ENCODE measurements at regions not wholly inside any gene's neighbourhood (a gene's known extent, or its start where the extent isn't known, plus 50 kb on each side); places are given as distances from the start of the nearest gene placed in this dataset.

DNA sequence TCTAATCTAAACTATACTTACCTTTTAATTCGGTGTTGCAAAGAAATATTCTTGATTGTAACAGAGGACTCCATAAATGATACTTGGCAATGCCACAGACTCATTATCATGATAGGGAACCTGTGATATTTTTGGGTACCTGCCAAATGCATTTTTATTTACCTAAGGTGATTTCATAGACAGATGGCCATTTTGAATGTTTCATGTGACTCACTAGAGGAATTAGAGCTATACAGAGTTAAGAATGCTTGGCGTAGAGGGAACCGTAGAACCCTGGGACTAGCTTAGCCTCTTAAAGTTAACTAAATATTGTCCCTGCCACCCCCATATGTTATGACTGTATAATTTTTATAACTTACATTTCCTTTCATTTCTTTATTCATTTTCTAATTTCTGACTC is 136.1 kb downstream of the DISP1 start:
- TF ChIP-seq, protein P1, sequence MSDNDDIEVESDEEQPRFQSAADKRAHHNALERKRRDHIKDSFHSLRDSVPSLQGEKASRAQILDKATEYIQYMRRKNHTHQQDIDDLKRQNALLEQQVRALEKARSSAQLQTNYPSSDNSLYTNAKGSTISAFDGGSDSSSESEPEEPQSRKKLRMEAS (IDR thresholded peaks at IDR 0.05; ENCODE audit: low read depth, low read length), result no peak
- no peak for TF ChIP-seq POLR2A (IDR thresholded peaks at IDR 0.05; ENCODE audit: extremely low read depth, insufficient read length)
- no peak for TF ChIP-seq MYC (IDR thresholded peaks at IDR 0.05; ENCODE audit: low read depth, low read length)
- TF ChIP-seq, protein P2, sequence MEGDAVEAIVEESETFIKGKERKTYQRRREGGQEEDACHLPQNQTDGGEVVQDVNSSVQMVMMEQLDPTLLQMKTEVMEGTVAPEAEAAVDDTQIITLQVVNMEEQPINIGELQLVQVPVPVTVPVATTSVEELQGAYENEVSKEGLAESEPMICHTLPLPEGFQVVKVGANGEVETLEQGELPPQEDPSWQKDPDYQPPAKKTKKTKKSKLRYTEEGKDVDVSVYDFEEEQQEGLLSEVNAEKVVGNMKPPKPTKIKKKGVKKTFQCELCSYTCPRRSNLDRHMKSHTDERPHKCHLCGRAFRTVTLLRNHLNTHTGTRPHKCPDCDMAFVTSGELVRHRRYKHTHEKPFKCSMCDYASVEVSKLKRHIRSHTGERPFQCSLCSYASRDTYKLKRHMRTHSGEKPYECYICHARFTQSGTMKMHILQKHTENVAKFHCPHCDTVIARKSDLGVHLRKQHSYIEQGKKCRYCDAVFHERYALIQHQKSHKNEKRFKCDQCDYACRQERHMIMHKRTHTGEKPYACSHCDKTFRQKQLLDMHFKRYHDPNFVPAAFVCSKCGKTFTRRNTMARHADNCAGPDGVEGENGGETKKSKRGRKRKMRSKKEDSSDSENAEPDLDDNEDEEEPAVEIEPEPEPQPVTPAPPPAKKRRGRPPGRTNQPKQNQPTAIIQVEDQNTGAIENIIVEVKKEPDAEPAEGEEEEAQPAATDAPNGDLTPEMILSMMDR (IDR thresholded peaks at IDR 0.05; ENCODE audit: low read depth, low read length), result no peak
- no peak overlapping the region for H3K4me3 ChIP-seq (ENCODE audit: low read depth, low read length)
- no peak for DNase-seq (ENCODE audit: low read depth)

DNA sequence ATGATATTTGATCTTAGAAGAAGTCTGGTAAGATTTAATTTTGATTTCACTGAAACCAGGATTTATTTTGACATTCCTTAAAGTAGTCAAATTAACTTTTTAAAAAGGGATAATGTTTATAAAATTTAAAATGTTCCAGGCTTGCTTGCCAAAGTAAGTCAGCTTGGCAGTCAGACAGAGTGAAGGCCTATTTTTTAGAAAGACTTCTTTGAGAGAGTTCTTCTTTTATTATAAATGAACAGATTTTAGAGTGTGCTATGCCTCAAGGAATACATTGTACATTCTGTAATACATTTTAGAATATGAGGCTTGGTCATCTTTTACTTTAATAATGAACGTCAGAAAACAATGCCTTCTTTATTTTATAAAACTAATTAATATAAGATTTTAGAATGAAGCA is 138.7 kb downstream of the DISP1 start:
- no peak for TF ChIP-seq POLR2A (IDR thresholded peaks at IDR 0.05; ENCODE audit: extremely low read depth, insufficient read length)
- TF ChIP-seq, protein P1 (IDR thresholded peaks at IDR 0.05; ENCODE audit: low read depth, low read length), result no peak
- TF ChIP-seq, protein P2 (IDR thresholded peaks at IDR 0.05; ENCODE audit: low read depth, low read length), result no peak
- TF ChIP-seq MYC (IDR thresholded peaks at IDR 0.05; ENCODE audit: low read depth, low read length), result no peak
- no peak overlapping the region for H3K4me3 ChIP-seq (ENCODE audit: low read depth, low read length)
- no peak for DNase-seq (ENCODE audit: low read depth)

DNA sequence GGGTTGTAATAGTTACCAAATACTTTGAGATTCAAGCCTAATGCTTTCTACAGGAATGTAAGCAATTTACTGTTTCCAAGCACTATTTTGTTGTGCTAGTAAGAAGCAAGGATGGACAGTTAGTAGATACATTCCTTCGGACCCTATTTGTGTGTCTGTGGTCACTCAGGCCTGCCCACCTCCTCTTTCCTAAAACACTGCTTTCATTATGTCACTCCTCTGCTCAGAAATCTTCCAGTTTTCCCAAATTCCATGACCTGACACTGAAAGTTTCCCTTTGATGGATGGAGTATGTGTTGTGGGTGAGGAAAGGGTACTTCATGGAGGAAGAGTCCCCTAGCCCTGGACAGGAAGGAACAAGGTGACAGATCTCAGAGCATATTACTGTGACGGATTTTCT is 141.1 kb downstream of the DISP1 start:
- TF ChIP-seq, protein P1 (IDR thresholded peaks at IDR 0.05; ENCODE audit: low read depth, low read length), result no peak
- H3K4me3 ChIP-seq (ENCODE audit: low read depth, low read length), result no peak overlapping the region
- DNase-seq (ENCODE audit: low read depth), result no peak

DNA sequence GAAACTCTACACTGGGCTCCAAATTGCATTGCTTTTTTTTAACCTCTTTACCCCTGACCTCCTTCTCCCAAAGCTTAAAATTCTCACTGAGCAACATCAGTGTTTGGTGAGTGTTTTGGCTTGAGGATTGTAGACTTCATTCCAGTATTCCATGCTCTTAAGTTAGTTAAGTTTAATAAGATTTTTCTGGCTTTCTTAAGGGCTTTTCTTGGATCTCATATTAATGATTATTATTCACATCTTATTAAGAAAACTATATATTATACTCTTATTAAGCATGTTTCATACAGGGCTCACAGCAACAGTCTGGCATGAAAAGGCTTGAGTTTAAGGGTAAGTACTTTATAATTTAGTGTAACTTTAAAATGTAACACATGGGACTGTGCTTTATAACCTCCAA is 141.8 kb downstream of the DISP1 start:
- H3K4me3 ChIP-seq (ENCODE audit: low read depth, low read length), result no peak overlapping the region
- TF ChIP-seq, protein P2 (IDR thresholded peaks at IDR 0.05; ENCODE audit: low read depth, low read length), result no peak
- no peak for TF ChIP-seq POLR2A (IDR thresholded peaks at IDR 0.05; ENCODE audit: extremely low read depth, insufficient read length)
- no peak for TF ChIP-seq MYC (IDR thresholded peaks at IDR 0.05; ENCODE audit: low read depth, low read length)
- TF ChIP-seq, protein P1 (IDR thresholded peaks at IDR 0.05; ENCODE audit: low read depth, low read length), result no peak
- no peak for DNase-seq (ENCODE audit: low read depth)

DNA sequence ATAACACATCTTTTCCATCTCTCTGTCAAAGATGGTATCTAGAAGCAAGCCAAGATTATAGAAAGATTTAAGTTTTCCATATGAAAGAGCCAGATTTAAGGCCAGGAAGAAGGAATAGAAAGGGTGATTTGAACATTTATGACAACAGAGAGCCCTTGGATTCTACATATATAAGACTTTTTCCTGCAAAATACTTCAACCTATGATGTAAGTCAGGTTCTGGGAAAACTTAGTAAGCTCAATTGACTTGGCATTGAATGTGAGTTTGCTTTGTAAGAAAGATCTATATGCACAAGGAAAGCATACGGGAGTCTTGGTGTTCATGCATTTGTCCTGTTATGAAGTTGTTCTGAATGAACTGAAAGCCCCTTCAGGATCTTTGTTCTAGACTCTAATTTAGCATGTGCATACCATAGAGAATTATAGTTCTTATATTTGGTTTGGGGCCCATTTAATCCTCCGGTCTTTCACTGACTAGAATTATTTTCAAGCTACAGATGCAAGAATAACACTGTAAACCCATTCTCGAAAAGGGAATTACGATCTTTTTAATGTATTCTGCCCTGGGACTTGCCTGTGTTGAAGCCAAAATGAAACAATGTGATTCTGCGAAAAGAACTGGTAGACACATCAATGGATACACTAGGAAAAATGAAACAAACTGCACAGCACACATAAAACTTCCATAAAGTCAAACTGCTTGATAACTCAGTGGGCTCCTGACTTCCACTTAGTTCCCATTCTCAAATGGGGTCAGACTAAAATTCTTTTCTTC is 152.8 kb downstream of the DISP1 start:
- no peak overlapping the region for H3K4me3 ChIP-seq (ENCODE audit: low read depth, low read length)
- TF ChIP-seq POLR2A (IDR thresholded peaks at IDR 0.05; ENCODE audit: extremely low read depth, insufficient read length), result no peak
- TF ChIP-seq MYC (IDR thresholded peaks at IDR 0.05; ENCODE audit: low read depth, low read length), result no peak
- TF ChIP-seq, protein P2 (IDR thresholded peaks at IDR 0.05; ENCODE audit: low read depth, low read length), result no peak
- TF ChIP-seq, protein P1 (IDR thresholded peaks at IDR 0.05; ENCODE audit: low read depth, low read length), result no peak
- DNase-seq (ENCODE audit: low read depth), result no peak

DNA sequence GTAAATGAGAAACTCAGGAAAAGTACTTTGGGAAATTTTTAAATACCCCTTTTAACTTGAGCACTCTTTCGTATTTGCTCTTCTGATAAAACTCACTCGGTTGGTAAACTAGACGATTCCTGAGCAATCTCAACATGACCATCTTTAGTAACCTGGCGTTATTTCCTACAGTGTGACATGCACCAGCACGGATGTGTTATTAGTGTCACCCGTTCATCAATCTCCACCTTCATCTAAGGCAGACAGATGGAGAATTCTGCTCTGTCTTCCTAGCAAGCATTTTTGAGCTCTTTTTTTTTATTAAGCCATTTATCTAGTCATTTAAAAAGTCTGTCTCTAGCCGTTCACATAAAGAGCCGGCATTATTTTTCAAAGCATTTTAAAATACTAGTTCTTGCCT is 155.2 kb downstream of the DISP1 start:
- DNase-seq (ENCODE audit: low read depth), result no peak
- TF ChIP-seq, protein P2 (IDR thresholded peaks at IDR 0.05; ENCODE audit: low read depth, low read length), result no peak
- no peak for TF ChIP-seq POLR2A (IDR thresholded peaks at IDR 0.05; ENCODE audit: extremely low read depth, insufficient read length)
- TF ChIP-seq, protein P1 (IDR thresholded peaks at IDR 0.05; ENCODE audit: low read depth, low read length), result no peak
- no peak for TF ChIP-seq MYC (IDR thresholded peaks at IDR 0.05; ENCODE audit: low read depth, low read length)
- no peak overlapping the region for H3K4me3 ChIP-seq (ENCODE audit: low read depth, low read length)

Data from NB4 (cell line).